Stomach (tissue), 8 donors: ENCODE measurements at regions not wholly inside any gene's neighbourhood (a gene's known extent, or its start where the extent isn't known, plus 50 kb on each side); places are given as distances from the start of the nearest gene placed in this dataset.

Experiments used
- DNase-seq, 2 donors: peaks; one replicate each; pipeline versions ENCODE4 v3.0.0 to v3.0.0-alpha.2; 2013 to 2019
- H3K27ac ChIP-seq, 5 donors: fragments of 200-600 bp in 4 of 5; sonication (generic) in 4 of 5; one replicate each; pipeline ENCODE4 v1.5.1; 2013 to 2019; ENCODE audit warnings: mild to moderate bottlenecking in 1 of 5, moderate library complexity in 1 of 5
- H3K27me3 ChIP-seq, 3 donors: fragments of 200-600 bp; sonication (generic); one replicate each; pipeline ENCODE4 v1.5.1; 2017 to 2019; ENCODE audit warnings: mixed run types in 1 of 3
- H3K36me3 ChIP-seq, 4 donors: fragments of 200-600 bp; sonication (generic); 1 replicate in 3 of 4; 2 replicates in 1 of 4; pipeline ENCODE4 v1.5.1; 2016 to 2019
- H3K4me1 ChIP-seq, 4 donors: fragments of 200-600 bp; sonication (generic); one replicate each; pipeline ENCODE4 v1.5.1; 2016 to 2019
- H3K4me3 ChIP-seq, 4 donors: fragments of 200-600 bp; sonication (generic) in 3 of 4; one replicate each; pipeline ENCODE4 v1.5.1; 2016 to 2019; ENCODE audit warnings: mild to moderate bottlenecking in 1 of 4
- H3K9me3 ChIP-seq, 4 donors: fragments of 200-600 bp; sonication (generic); one replicate each; pipeline ENCODE4 v1.5.1; 2016 to 2019
- CTCF ChIP-seq, 7 experiments: fragments of 450-650 bp in 4 of 7; fragments of 200-600 bp in 3 of 7; sonication (generic) in 3 of 7; IDR thresholded peaks; one replicate each; pipeline ENCODE4 v1.5.1; 2016 to 2019; ENCODE audit warnings: antibody characterized with exemption in 7 of 7, control low read depth in 2 of 7, mild to moderate bottlenecking in 1 of 7
- EP300 ChIP-seq: sonication (generic); formaldehyde crosslinking; IDR thresholded peaks from one replicate; pipeline ENCODE4 v1.6.1; 2017; ENCODE audit warnings: antibody characterized with exemption
- POLR2A ChIP-seq, 4 donors: fragments of 450-650 bp; IDR thresholded peaks; one replicate each; pipeline ENCODE4 v1.6.1; 2016; ENCODE audit warnings: antibody characterized with exemption in 4 of 4, control low read depth in 2 of 4, mild to moderate bottlenecking in 1 of 4, moderate library complexity in 1 of 4
- POLR2AphosphoS5 ChIP-seq, 3 donors: sonication (generic); formaldehyde crosslinking; IDR thresholded peaks; one replicate each; pipeline ENCODE4 v1.6.1; 2016; ENCODE audit warnings: antibody characterized with exemption in 3 of 3
- WGBS, 5 donors: extraction: QIAGEN DNeasy Blood & Tissue Kit in 3 of 5; methylation state at CpG; one replicate each; pipeline versions ENCODE4 v1.1.5 to v1.1.7; 2013 to 2018; 5-methylcytosine and 5-hydroxymethylcytosine counted together
- intact Hi-C: fragments of 100-400 bp; cut with DNase I; formaldehyde crosslinking; loops from one replicate; pipeline ENCODE4 v1.15.1; 2023; ENCODE audit warnings: low total_unique reads
- donor health status: healthy with polysubstance abuse.
- donor health status: Bipolar disorder and iron deficiency.
- donor health status: healthy.

- H3K4me1 ChIP-seq: peaks cover 0 to 31% (median 20%) of the 10 kb centered on the region in 4 donors
- no peaks in the 10 kb centered on the region for H3K27me3 ChIP-seq
- DNase-seq: no peak
- H3K27ac ChIP-seq: peak overlapping the region; percentile 25 to 77 (median 63)
- WGBS, 5 donors: 31 to 54% (median 44%) methylated on average over 3 of the region's 3 CpGs
- intact Hi-C loops: no loop called here
- peak overlapping the region in 1 of 4 donors; percentile 17 for H3K4me3 ChIP-seq
- H3K9me3 ChIP-seq: no peaks in the 10 kb centered on the region
- no peaks in the 10 kb centered on the region for H3K36me3 ChIP-seq
- TF ChIP-seq CTCF (IDR thresholded peaks at IDR 0.05) (no peak), EP300 (no peak), POLR2A (IDR thresholded peaks at IDR 0.05) (no peak), POLR2AphosphoS5 (IDR thresholded peaks at IDR 0.05) (no peak)
These were observed 187.3 kb upstream of the CTAGE1 start for GRCh38 chr18:22604986-22605421.

- no peak overlapping the region for H3K4me3 ChIP-seq
- no peaks in the 10 kb centered on the region for H3K36me3 ChIP-seq
- H3K27me3 ChIP-seq: no peaks in the 10 kb centered on the region
- TF ChIP-seq CTCF (IDR thresholded peaks at IDR 0.05) (no peak), POLR2A (IDR thresholded peaks at IDR 0.05) (no peak), POLR2AphosphoS5 (IDR thresholded peaks at IDR 0.05) (no peak), EP300 (no peak)
- H3K4me1 ChIP-seq: peaks cover 0 to 33% (median 21%) of the 10 kb centered on the region in 4 donors
- 62 to 75% (median 71%) methylated on average over 4 of the region's 4 CpGs for WGBS, 5 donors
- intact Hi-C loops: no loop called here
- H3K27ac ChIP-seq: no peak overlapping the region
- DNase-seq: no peak
- no peaks in the 10 kb centered on the region for H3K9me3 ChIP-seq
These were observed 188.0 kb upstream of the CTAGE1 start for GRCh38 chr18:22605736-22606135.

DNA sequence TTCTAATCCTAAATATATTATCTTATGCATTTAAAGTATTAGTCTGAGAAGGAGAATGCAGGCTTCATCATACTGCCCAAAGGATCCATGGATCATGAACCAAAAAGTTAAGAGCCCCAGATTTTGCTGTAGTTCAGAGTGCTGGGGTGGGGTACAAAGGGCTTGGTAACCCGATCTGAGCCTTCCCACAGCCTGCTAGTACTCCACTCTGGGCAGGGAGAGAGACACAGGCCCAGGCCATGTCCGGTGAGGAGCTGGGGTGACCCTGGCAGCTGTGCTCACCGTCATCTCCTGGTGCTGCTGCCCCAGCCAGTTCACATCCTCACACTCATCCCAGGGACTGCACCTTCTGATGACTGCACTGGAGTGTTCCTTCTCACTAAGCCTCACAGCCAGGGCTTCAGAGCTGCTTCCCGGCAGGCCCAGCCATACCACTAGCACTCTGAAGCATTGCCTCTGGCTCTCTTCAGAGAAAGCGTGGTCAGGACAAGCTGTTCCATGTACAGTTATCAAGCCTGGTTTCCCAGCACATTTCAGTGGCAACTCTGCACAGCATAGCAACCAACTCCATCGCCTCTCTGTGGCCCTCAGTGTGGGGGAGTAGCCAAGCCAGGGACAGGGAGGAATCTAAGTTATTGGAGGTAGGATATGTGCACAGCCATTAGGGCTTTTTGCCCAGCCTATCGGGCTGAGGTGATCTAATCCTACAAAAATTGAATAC, 189.0 kb upstream of the CTAGE1 start:
- Histone ChIP-seq H3K36me3 (no peaks in the 10 kb centered on the region), H3K27ac (no peak overlapping the region), H3K9me3 (no peaks in the 10 kb centered on the region), H3K4me1 (peaks cover 0 to 33% (median 21%) of the 10 kb centered on the region in 4 donors), H3K27me3 (no peaks in the 10 kb centered on the region), H3K4me3 (no peak overlapping the region)
- TF ChIP-seq EP300 (no peak), POLR2AphosphoS5 (IDR thresholded peaks at IDR 0.05) (peak in 1 of 3 donors; percentile 21)
- peak in 1 of 2 donors; percentile 26 for DNase-seq
- intact Hi-C loops: no loop called here
- WGBS, 5 donors: 75 to 87% (median 82%) methylated on average over 6 to 7 of the region's 7 CpGs

- peaks cover 0 to 33% (median 21%) of the 10 kb centered on the region in 4 donors for H3K4me1 ChIP-seq
- intact Hi-C loops: no loop called here
- H3K4me3 ChIP-seq: no peak overlapping the region
- H3K27me3 ChIP-seq: no peaks in the 10 kb centered on the region
- WGBS, 5 donors: 91 to 97% (median 96%) methylated on average over 6 of the region's 6 CpGs
- no peaks in the 10 kb centered on the region for H3K9me3 ChIP-seq
- no peak for TF ChIP-seq POLR2AphosphoS5 (IDR thresholded peaks at IDR 0.05)
- no peak for TF ChIP-seq POLR2A (IDR thresholded peaks at IDR 0.05)
- TF ChIP-seq EP300: no peak
- TF ChIP-seq CTCF (IDR thresholded peaks at IDR 0.05): no peak
- peak overlapping the region in 1 of 5 donors; percentile 12 for H3K27ac ChIP-seq
- no peak for DNase-seq
- H3K36me3 ChIP-seq: no peaks in the 10 kb centered on the region
These were observed 189.5 kb upstream of the CTAGE1 start for GRCh38 chr18:22607284-22607635.

DNA sequence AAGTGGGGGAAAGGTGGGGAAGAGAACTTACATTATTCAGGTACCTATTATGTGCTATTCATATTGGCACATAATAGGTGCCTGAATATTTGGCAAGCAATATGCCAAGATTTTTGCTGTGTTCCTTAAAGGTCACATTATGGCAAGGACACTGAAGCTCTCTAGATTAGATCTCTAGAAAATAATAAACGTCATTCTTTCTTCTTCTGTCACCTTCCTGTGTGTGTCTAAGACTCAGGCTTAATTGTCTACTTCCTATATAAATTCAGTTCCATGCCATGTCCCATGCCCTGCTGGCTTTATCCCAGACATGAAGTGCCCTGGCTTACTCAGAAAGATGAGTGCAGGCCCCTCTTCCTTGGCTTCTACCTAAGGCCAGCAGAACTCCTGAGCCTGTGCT, 191.1 kb upstream of the CTAGE1 start:
- H3K4me1 ChIP-seq: peaks cover 0 to 38% (median 24%) of the 10 kb centered on the region in 4 donors
- no peak for DNase-seq
- no peaks in the 10 kb centered on the region for H3K36me3 ChIP-seq
- no peak overlapping the region for H3K4me3 ChIP-seq
- no peak for TF ChIP-seq POLR2A (IDR thresholded peaks at IDR 0.05)
- TF ChIP-seq CTCF (IDR thresholded peaks at IDR 0.05): no peak
- no peak for TF ChIP-seq POLR2AphosphoS5 (IDR thresholded peaks at IDR 0.05)
- TF ChIP-seq EP300: no peak
- H3K27ac ChIP-seq: peak overlapping the region; percentile 22 to 63 (median 29)
- no peaks in the 10 kb centered on the region for H3K27me3 ChIP-seq
- WGBS, 5 donors: 36 to 48% (median 42%) methylated on average over 1 of the region's 1 CpG
- intact Hi-C loops: no loop called here
- no peaks in the 10 kb centered on the region for H3K9me3 ChIP-seq
